Muscle layer of duodenum (tissue), 2 donors: ENCODE measurements at regions not wholly inside any gene's neighbourhood (a gene's known extent, or its start where the extent isn't known, plus 50 kb on each side); places are given as distances from the start of the nearest gene placed in this dataset.

ENCODE experiments used
- H3K27ac ChIP-seq: one replicate; pipeline ENCODE4 v1.7.0; 2013; ENCODE audit warnings: mild to moderate bottlenecking, low read length
- H3K27me3 ChIP-seq: one replicate; pipeline ENCODE4 v1.7.0; 2013; ENCODE audit warnings: low read depth, mild to moderate bottlenecking, control low read depth, low read length
- H3K36me3 ChIP-seq, 2 donors: one replicate each; pipeline ENCODE4 v1.7.0; 2013; ENCODE audit warnings: low read length in 2 of 2, control low read depth in 1 of 2, mild to moderate bottlenecking in 1 of 2; ENCODE audit not compliant: insufficient read depth in 2 of 2, control insufficient read depth in 1 of 2
- H3K4me1 ChIP-seq, 2 donors: one replicate each; pipeline ENCODE4 v1.7.0; 2013; ENCODE audit warnings: low read length in 2 of 2, mild to moderate bottlenecking in 2 of 2, control low read depth in 1 of 2, moderate library complexity in 1 of 2; ENCODE audit not compliant: insufficient read depth in 2 of 2, control insufficient read depth in 1 of 2
- H3K4me3 ChIP-seq, 2 donors: one replicate each; pipeline ENCODE4 v1.7.0; 2013; ENCODE audit warnings: low read length in 2 of 2, low read depth in 1 of 2, mild to moderate bottlenecking in 1 of 2
- H3K9me3 ChIP-seq, 2 donors: one replicate each; pipeline ENCODE4 v1.7.0; 2013; ENCODE audit warnings: low read length in 2 of 2, control low read depth in 1 of 2, mild to moderate bottlenecking in 1 of 2; ENCODE audit not compliant: control insufficient read depth in 1 of 2
- donor health status: healthy.

GRCh38 chr11:12315024-12315423, 62.3 kb upstream of the PARVA start:
- H3K36me3 ChIP-seq = no peaks in the 10 kb centered on the region
- peaks cover 10 to 16% of the 10 kb centered on the region in 2 donors for H3K4me1 ChIP-seq
- H3K4me3 ChIP-seq = no peak overlapping the region
- no peaks in the 10 kb centered on the region for H3K27me3 ChIP-seq
- peaks cover 0 to 11% of the 10 kb centered on the region in 2 donors for H3K9me3 ChIP-seq
- H3K27ac ChIP-seq = no peak overlapping the region

- Histone ChIP-seq H3K4me3 (no peak overlapping the region), H3K9me3 (peaks cover 0 to 11% of the 10 kb centered on the region in 2 donors), H3K4me1 (peaks cover 12 to 25% of the 10 kb centered on the region in 2 donors), H3K27me3 (no peaks in the 10 kb centered on the region), H3K36me3 (no peaks in the 10 kb centered on the region), H3K27ac (no peak overlapping the region)
Measured at GRCh38 chr11:12316432-12316831, 60.9 kb upstream of the PARVA start.

GRCh38 chr11:12318791-12319438, 58.5 kb upstream of the PARVA start:
- peaks cover 0 to 11% of the 10 kb centered on the region in 2 donors for H3K9me3 ChIP-seq
- H3K27ac ChIP-seq = peak overlapping the region; percentile 26
- H3K4me3 ChIP-seq = no peak overlapping the region
- H3K4me1 ChIP-seq = peaks cover 12 to 25% of the 10 kb centered on the region in 2 donors
- H3K36me3 ChIP-seq = no peaks in the 10 kb centered on the region
- no peaks in the 10 kb centered on the region for H3K27me3 ChIP-seq

GRCh38 chr11:12319461-12319951, 57.9 kb upstream of the PARVA start:
- Histone ChIP-seq H3K9me3 (peaks cover 0 to 11% of the 10 kb centered on the region in 2 donors), H3K27ac (no peak overlapping the region), H3K36me3 (no peaks in the 10 kb centered on the region), H3K4me3 (no peak overlapping the region), H3K4me1 (peaks cover 12 to 25% of the 10 kb centered on the region in 2 donors), H3K27me3 (no peaks in the 10 kb centered on the region)

- H3K4me3 ChIP-seq = no peak overlapping the region
- no peaks in the 10 kb centered on the region for H3K27me3 ChIP-seq
- H3K9me3 ChIP-seq = peaks cover 0 to 11% of the 10 kb centered on the region in 2 donors
- peaks cover 12 to 25% of the 10 kb centered on the region in 2 donors for H3K4me1 ChIP-seq
- H3K36me3 ChIP-seq = no peaks in the 10 kb centered on the region
- H3K27ac ChIP-seq = no peak overlapping the region
Measured at GRCh38 chr11:12319988-12320387, 57.4 kb upstream of the PARVA start.

- no peaks in the 10 kb centered on the region for H3K36me3 ChIP-seq
- no peak overlapping the region for H3K4me3 ChIP-seq
- H3K27me3 ChIP-seq = no peaks in the 10 kb centered on the region
- peaks cover 0 to 9% of the 10 kb centered on the region in 2 donors for H3K9me3 ChIP-seq
- H3K27ac ChIP-seq = no peak overlapping the region
- peaks cover 12 to 31% of the 10 kb centered on the region in 2 donors for H3K4me1 ChIP-seq
Measured at GRCh38 chr11:12321217-12321937, 56.0 kb upstream of the PARVA start.

- no peaks in the 10 kb centered on the region for H3K36me3 ChIP-seq
- no peak overlapping the region for H3K4me3 ChIP-seq
- no peak overlapping the region for H3K27ac ChIP-seq
- no peaks in the 10 kb centered on the region for H3K27me3 ChIP-seq
- peaks cover 6 to 31% of the 10 kb centered on the region in 2 donors for H3K4me1 ChIP-seq
- no peaks in the 10 kb centered on the region for H3K9me3 ChIP-seq
Measured at GRCh38 chr11:12324585-12324984, 52.8 kb upstream of the PARVA start.
